NCI-H146 treated with DMSO at 0.1 percent for 48 hours (cell line): ENCODE measurements at regions not wholly inside any gene's neighbourhood (a gene's known extent, or its start where the extent isn't known, plus 50 kb on each side); places are given as distances from the start of the nearest gene placed in this dataset.
"Not testable (repeated sequence)": the region's sequence is repeated elsewhere in the genome, so short reads cannot be mapped to it uniquely, and the experiment has no call there.

Source experiments
- DNase-seq: peaks from one replicate; lab custom pipeline; 2025; ENCODE audit not compliant: unreplicated experiment; lab: John Stamatoyannopoulos, UW

- no peak for DNase-seq
Observed at GRCh38 chr7:67661-68395, 124.5 kb upstream of the FAM20C start.

- no peak for DNase-seq
Observed at GRCh38 chr7:68629-69028, 123.7 kb upstream of the FAM20C start.

- not testable (repeated sequence) for DNase-seq
Observed at GRCh38 chr7:69052-69451, 123.3 kb upstream of the FAM20C start.

GRCh38 chr7:69499-70123 is 122.8 kb upstream of the FAM20C start:
- not testable (repeated sequence) for DNase-seq

- DNase-seq = not testable (repeated sequence)
Observed at GRCh38 chr7:70207-70606, 122.2 kb upstream of the FAM20C start.

- not testable (repeated sequence) for DNase-seq
Observed at GRCh38 chr7:70989-71388, 121.4 kb upstream of the FAM20C start.

- DNase-seq = not testable (repeated sequence)
Observed at GRCh38 chr7:72266-73057, 119.9 kb upstream of the FAM20C start.

- not testable (repeated sequence) for DNase-seq
Observed at GRCh38 chr7:73058-73331, 119.4 kb upstream of the FAM20C start.

GRCh38 chr7:74008-74540 is 118.3 kb upstream of the FAM20C start:
- DNase-seq = not testable (repeated sequence)

GRCh38 chr7:75511-75910 is 116.9 kb upstream of the FAM20C start:
- not testable (repeated sequence) for DNase-seq

GRCh38 chr7:76202-76601 is 116.2 kb upstream of the FAM20C start:
- not testable (repeated sequence) for DNase-seq

- DNase-seq = not testable (repeated sequence)
Observed at GRCh38 chr7:76829-77395, 115.5 kb upstream of the FAM20C start.

- not testable (repeated sequence) for DNase-seq
Observed at GRCh38 chr7:78862-79261, 113.5 kb upstream of the FAM20C start.

- not testable (repeated sequence) for DNase-seq
Observed at GRCh38 chr7:79400-80055, 112.8 kb upstream of the FAM20C start.

GRCh38 chr7:80259-81067 is 111.9 kb upstream of the FAM20C start:
- DNase-seq = no peak

- DNase-seq = no peak
Observed at GRCh38 chr7:81068-81925, 111.1 kb upstream of the FAM20C start.

- DNase-seq = no peak
Observed at GRCh38 chr7:81926-82756, 110.2 kb upstream of the FAM20C start.

GRCh38 chr7:82757-83155 is 109.6 kb upstream of the FAM20C start:
- no peak for DNase-seq
